NCI-H1930 (cell line): ENCODE measurements at regions not wholly inside any gene's neighbourhood (a gene's known extent, or its start where the extent isn't known, plus 50 kb on each side); places are given as distances from the start of the nearest gene placed in this dataset.

Experiments
- DNase-seq, 2 experiments: peaks; one replicate each; lab custom pipeline; 2025; lab: John Stamatoyannopoulos, UW

GRCh38 chr7:120164-120991 is 72.0 kb upstream of the FAM20C start:
- no peak for DNase-seq

- no peak for DNase-seq
Measured at GRCh38 chr7:121002-121785, 71.2 kb upstream of the FAM20C start.

GRCh38 chr7:123237-123636 is 69.1 kb upstream of the FAM20C start:
- DNase-seq, result no peak

- no peak for DNase-seq
Measured at GRCh38 chr7:124130-124949, 68.0 kb upstream of the FAM20C start.

GRCh38 chr7:125061-125475 is 67.3 kb upstream of the FAM20C start:
- no peak for DNase-seq

GRCh38 chr7:125661-126060 is 66.7 kb upstream of the FAM20C start:
- DNase-seq, result no peak

- no peak for DNase-seq
Measured at GRCh38 chr7:126368-126767, 66.0 kb upstream of the FAM20C start.

GRCh38 chr7:127064-127598 is 65.2 kb upstream of the FAM20C start:
- DNase-seq, result no peak

GRCh38 chr7:128171-129080 is 63.9 kb upstream of the FAM20C start:
- no peak for DNase-seq

- DNase-seq, result no peak
Measured at GRCh38 chr7:129366-130221, 62.8 kb upstream of the FAM20C start.

- DNase-seq, result no peak
Measured at GRCh38 chr7:130222-130572, 62.2 kb upstream of the FAM20C start.

GRCh38 chr7:130875-131780 is 61.2 kb upstream of the FAM20C start:
- DNase-seq, result no peak

GRCh38 chr7:131781-132482 is 60.4 kb upstream of the FAM20C start:
- no peak for DNase-seq

GRCh38 chr7:132899-133298 is 59.5 kb upstream of the FAM20C start:
- no peak for DNase-seq

GRCh38 chr7:133470-133869 is 58.9 kb upstream of the FAM20C start:
- DNase-seq, result no peak

GRCh38 chr7:134029-134428 is 58.3 kb upstream of the FAM20C start:
- DNase-seq, result no peak

GRCh38 chr7:134561-135256 is 57.7 kb upstream of the FAM20C start:
- DNase-seq, result no peak

- no peak for DNase-seq
Measured at GRCh38 chr7:135257-135653, 57.1 kb upstream of the FAM20C start.
